ENCODE measurements at regions not wholly inside any gene's neighbourhood (a gene's known extent, or its start where the extent isn't known, plus 50 kb on each side); places are given as distances from the start of the nearest gene placed in this dataset.

DNA sequence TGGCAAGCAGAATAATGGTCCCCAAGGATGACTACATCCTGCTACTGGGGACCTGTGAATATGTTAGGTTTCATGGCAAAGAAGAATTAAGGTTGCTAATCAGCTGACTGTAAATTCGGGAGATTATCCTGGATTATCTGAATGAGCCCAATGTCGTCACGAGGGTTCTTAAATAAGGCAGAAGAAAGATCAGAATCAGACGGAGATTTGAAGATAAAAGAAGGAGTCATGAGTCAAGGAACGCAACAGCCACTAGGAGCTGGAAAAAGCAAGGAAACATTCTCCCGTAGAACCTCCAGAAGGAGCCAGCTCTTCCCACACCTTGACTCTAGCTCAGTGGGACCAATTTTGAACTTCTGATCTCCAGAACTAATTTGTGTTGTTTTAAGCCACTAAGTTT is 82.9 kb upstream of the APBB1IP start:
- DNase-seq = no peak
- ChIA-PET CTCF (no interaction called here), POLR2A (no interaction called here)
- Mint-ChIP-seq H3K27ac (no peak overlapping the region), H3K4me1 (no peaks in the 10 kb centered on the region), H3K36me3 (ENCODE audit: low read depth) (no peaks in the 10 kb centered on the region), H3K27me3 (peaks cover 29% of the 10 kb centered on the region), H3K4me3 (no peak overlapping the region), H3K9me3 (no peaks in the 10 kb centered on the region)
- no peak for ATAC-seq (ENCODE audit: low read depth)
- TF ChIP-seq, protein P1, sequence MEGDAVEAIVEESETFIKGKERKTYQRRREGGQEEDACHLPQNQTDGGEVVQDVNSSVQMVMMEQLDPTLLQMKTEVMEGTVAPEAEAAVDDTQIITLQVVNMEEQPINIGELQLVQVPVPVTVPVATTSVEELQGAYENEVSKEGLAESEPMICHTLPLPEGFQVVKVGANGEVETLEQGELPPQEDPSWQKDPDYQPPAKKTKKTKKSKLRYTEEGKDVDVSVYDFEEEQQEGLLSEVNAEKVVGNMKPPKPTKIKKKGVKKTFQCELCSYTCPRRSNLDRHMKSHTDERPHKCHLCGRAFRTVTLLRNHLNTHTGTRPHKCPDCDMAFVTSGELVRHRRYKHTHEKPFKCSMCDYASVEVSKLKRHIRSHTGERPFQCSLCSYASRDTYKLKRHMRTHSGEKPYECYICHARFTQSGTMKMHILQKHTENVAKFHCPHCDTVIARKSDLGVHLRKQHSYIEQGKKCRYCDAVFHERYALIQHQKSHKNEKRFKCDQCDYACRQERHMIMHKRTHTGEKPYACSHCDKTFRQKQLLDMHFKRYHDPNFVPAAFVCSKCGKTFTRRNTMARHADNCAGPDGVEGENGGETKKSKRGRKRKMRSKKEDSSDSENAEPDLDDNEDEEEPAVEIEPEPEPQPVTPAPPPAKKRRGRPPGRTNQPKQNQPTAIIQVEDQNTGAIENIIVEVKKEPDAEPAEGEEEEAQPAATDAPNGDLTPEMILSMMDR (IDR thresholded peaks at IDR 0.05) = no peak
- intact Hi-C loops (cut with micrococcal nuclease) = no loop called here

GRCh38 chr10:26357203-26357602 is 80.9 kb upstream of the APBB1IP start:
- Mint-ChIP-seq H3K27ac (no peak overlapping the region), H3K4me3 (no peak overlapping the region), H3K27me3 (peaks cover 29% of the 10 kb centered on the region), H3K4me1 (no peaks in the 10 kb centered on the region), H3K9me3 (no peaks in the 10 kb centered on the region), H3K36me3 (ENCODE audit: low read depth) (no peaks in the 10 kb centered on the region)
- DNase-seq = no peak
- ChIA-PET CTCF (no interaction called here), POLR2A (interaction anchor here (0.5 kb wide), 1 partner anchor 90 kb away, joined by 8 read pairs; no protein-coding TSS in a partner anchor)
- TF ChIP-seq, protein P1 (IDR thresholded peaks at IDR 0.05) = no peak
- intact Hi-C loops (cut with micrococcal nuclease) = no loop called here
- ATAC-seq (ENCODE audit: low read depth) = no peak

GRCh38 chr10:26358071-26358470 is 80.1 kb upstream of the APBB1IP start:
- TF ChIP-seq, protein P1 (IDR thresholded peaks at IDR 0.05) = no peak
- Mint-ChIP-seq H3K4me3 (no peak overlapping the region), H3K27me3 (peaks cover 29% of the 10 kb centered on the region), H3K27ac (no peak overlapping the region), H3K36me3 (ENCODE audit: low read depth) (no peaks in the 10 kb centered on the region), H3K9me3 (no peaks in the 10 kb centered on the region), H3K4me1 (no peaks in the 10 kb centered on the region)
- no peak for DNase-seq
- ChIA-PET CTCF (no interaction called here), POLR2A (no interaction called here)
- ATAC-seq (ENCODE audit: low read depth) = no peak
- intact Hi-C loops (cut with micrococcal nuclease) = no loop called here

DNA sequence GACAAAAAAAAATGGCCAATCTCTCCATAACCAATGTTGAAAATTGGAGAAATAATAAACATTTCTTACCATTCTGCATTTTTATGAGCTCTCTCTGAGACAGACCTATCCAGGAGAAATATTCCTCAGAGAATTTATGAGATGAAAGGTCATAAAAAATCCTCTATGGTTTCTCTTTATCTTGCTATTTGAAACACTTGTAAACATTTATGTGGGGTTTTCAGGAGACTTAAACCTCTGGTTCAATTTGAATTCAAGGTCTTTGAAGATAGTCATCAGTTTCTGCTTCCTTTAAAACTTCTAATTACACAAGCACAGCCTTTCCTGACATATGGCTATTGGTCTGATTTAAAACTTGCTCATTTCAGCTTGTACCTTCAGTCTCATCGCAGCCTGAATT is 78.5 kb upstream of the APBB1IP start:
- Mint-ChIP-seq H3K27me3 (peaks cover 23% of the 10 kb centered on the region), H3K4me3 (no peak overlapping the region), H3K4me1 (no peaks in the 10 kb centered on the region), H3K27ac (no peak overlapping the region), H3K36me3 (ENCODE audit: low read depth) (no peaks in the 10 kb centered on the region), H3K9me3 (no peaks in the 10 kb centered on the region)
- DNase-seq = no peak
- CTCF ChIA-PET = no interaction called here
- intact Hi-C loops (cut with micrococcal nuclease) = no loop called here
- no peak for ATAC-seq (ENCODE audit: low read depth)
- POLR2A ChIA-PET = no interaction called here
- TF ChIP-seq, protein P1 (IDR thresholded peaks at IDR 0.05) = no peak

GRCh38 chr10:26361351-26361750 is 76.8 kb upstream of the APBB1IP start:
- CTCF ChIA-PET = no interaction called here
- peaks cover 2% of the 10 kb centered on the region for H3K9me3 Mint-ChIP-seq
- DNase-seq (no peak), ATAC-seq (ENCODE audit: low read depth) (no peak)
- no peaks in the 10 kb centered on the region for H3K4me1 Mint-ChIP-seq
- POLR2A ChIA-PET = no interaction called here
- no peak overlapping the region for H3K4me3 Mint-ChIP-seq
- no peaks in the 10 kb centered on the region for H3K36me3 Mint-ChIP-seq (ENCODE audit: low read depth)
- H3K27ac Mint-ChIP-seq = no peak overlapping the region
- H3K27me3 Mint-ChIP-seq = peaks cover 15% of the 10 kb centered on the region
- TF ChIP-seq, protein P1 (IDR thresholded peaks at IDR 0.05) = no peak
- intact Hi-C loops (cut with micrococcal nuclease) = no loop called here

All from activated B cell treated with CpG ODN at 0.5 μM for 24 hours (primary cell).